Panc1 (cell line): ENCODE measurements at regions not wholly inside any gene's neighbourhood (a gene's known extent, or its start where the extent isn't known, plus 50 kb on each side); places are given as distances from the start of the nearest gene placed in this dataset.

Experiments used
- ATAC-seq: fragments of 200-7000 bp; cut with Tn5 transposase; 2 replicates; pipeline ENCODE4 v1.9.1; 2020; ENCODE audit warnings: mild to moderate bottlenecking, moderate library complexity
- BruUV-seq: library from RNA; stranded (reverse); fragments of 400-500 nt; replicated peaks from 2 replicates; lab custom pipeline; 2021; lab: Mats Ljungman, UMichigan
- CTCF ChIA-PET: fragments of 300-600 bp; sonication (Branson Sonifier 250); formaldehyde crosslinking; loops from one replicate; lab custom pipeline; 2022; ENCODE audit warnings: antibody characterized with exemption; lab: Charles Lee
- POLR2A ChIA-PET: fragments of 300-600 bp; sonication (Branson Sonifier 250); formaldehyde crosslinking; loops from one replicate; lab custom pipeline; 2022; ENCODE audit warnings: antibody characterized with exemption; lab: Charles Lee
- DNase-seq: peaks from one replicate; pipeline ENCODE4 v3.0.0-alpha.2; 2010; ENCODE audit warnings: low read depth, low spot score
- H3K27ac ChIP-seq: 2 replicates; pipeline ENCODE4 v1.5.1; 2011; ENCODE audit warnings: mild to moderate bottlenecking, low read length, inconsistent platforms
- H3K27me3 ChIP-seq: fragments of 200-500 bp; sonication (Bioruptor generic); 2 replicates; pipeline ENCODE4 v1.6.0; 2014; ENCODE audit warnings: low read length, inconsistent platforms; ENCODE audit not compliant: control insufficient read depth, insufficient read depth
- H3K36me3 ChIP-seq: fragments of 200-500 bp; sonication (Bioruptor generic); 2 replicates; pipeline ENCODE4 v1.5.1; 2014; ENCODE audit warnings: inconsistent platforms, mild to moderate bottlenecking, low read length, moderate library complexity; ENCODE audit not compliant: control insufficient read depth, insufficient read depth
- H3K4me1 ChIP-seq: 2 replicates; pipeline ENCODE4 v1.5.1; 2011; ENCODE audit warnings: inconsistent platforms, mild to moderate bottlenecking, low read length, moderate library complexity; ENCODE audit not compliant: control insufficient read depth, insufficient read depth
- H3K4me3 ChIP-seq, 2 experiments: 2 replicates each; pipeline ENCODE4 v1.5.1; 2011 to 2012; ENCODE audit warnings: low read depth in 2 of 2, low read length in 2 of 2, mild to moderate bottlenecking in 2 of 2, inconsistent platforms in 1 of 2, moderate library complexity in 1 of 2
- H3K9me3 ChIP-seq: fragments of 200-500 bp; sonication (Bioruptor generic); 2 replicates; pipeline ENCODE4 v1.5.1; 2014; ENCODE audit warnings: low read depth, mild to moderate bottlenecking, inconsistent platforms, low read length, moderate library complexity; ENCODE audit not compliant: control insufficient read depth, insufficient read depth
- POLR2AphosphoS5 ChIP-seq: IDR thresholded peaks from 2 replicates; pipeline ENCODE4 v1.6.1; 2012; ENCODE audit warnings: mild to moderate bottlenecking, low read depth, low read length, moderate library complexity
- SIN3A ChIP-seq: IDR thresholded peaks from 2 replicates; pipeline ENCODE4 v1.6.1; 2012; ENCODE audit warnings: low read depth, mild to moderate bottlenecking, low read length, moderate library complexity, borderline replicate concordance; ENCODE audit not compliant: insufficient read depth
- TCF7L2 ChIP-seq: IDR thresholded peaks from 2 replicates; pipeline ENCODE4 v1.6.1; 2011; ENCODE audit warnings: mild to moderate bottlenecking, low read depth, low read length, inconsistent platforms
- in situ Hi-C: cut with HindIII; loops from 2 replicates; pipeline ENCODE4 v1.10.0; 2016; ENCODE audit warnings: low sequenced_read_pairs, low pct_unique_long_range_greater_than_20kb
- intact Hi-C: fragments of 100-400 bp; cut with micrococcal nuclease; formaldehyde crosslinking; loops from one replicate; pipeline ENCODE4 v1.10.0; 2022; ENCODE audit not compliant: unreplicated experiment
- TF ChIP-seq, protein P1 (sequence below), 2 experiments: IDR thresholded peaks; 2 replicates each; pipeline ENCODE4 v1.6.1; 2011 to 2012; ENCODE audit warnings: low read depth in 2 of 2, control low read depth in 1 of 2, low read length in 1 of 2, mild to moderate bottlenecking in 1 of 2, moderate library complexity in 1 of 2; ENCODE audit not compliant: insufficient read depth in 1 of 2
- TF ChIP-seq, protein P2 (sequence below): fragments of 450-650 bp; IDR thresholded peaks from 2 replicates; pipeline ENCODE4 v1.5.1; 2017; ENCODE audit warnings: mild to moderate bottlenecking

DNA sequence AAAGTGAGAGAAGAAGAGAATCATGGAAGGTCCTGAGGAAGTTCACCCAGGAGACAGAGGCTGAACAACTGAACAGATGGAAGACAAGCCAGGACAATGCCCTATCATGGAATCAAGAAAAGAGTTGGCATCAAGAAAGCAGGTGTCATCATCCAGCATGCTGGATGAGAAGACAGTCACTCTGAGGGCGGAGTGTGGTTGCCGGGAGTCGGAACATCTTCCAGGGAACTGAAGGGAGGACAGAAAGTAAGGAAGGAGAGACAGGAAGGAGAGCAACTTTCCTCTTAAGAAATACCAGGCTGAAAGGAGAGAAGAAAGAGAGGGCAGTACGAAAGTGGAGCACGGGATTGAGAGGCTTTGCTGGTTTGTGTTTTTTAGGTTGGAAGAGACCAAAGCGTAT is 654.5 kb upstream of the CELF2 start:
- TF ChIP-seq TCF7L2, result no peak
- TF ChIP-seq SIN3A, result no peak
- TF ChIP-seq POLR2AphosphoS5, result no peak
- TF ChIP-seq, protein P1, sequence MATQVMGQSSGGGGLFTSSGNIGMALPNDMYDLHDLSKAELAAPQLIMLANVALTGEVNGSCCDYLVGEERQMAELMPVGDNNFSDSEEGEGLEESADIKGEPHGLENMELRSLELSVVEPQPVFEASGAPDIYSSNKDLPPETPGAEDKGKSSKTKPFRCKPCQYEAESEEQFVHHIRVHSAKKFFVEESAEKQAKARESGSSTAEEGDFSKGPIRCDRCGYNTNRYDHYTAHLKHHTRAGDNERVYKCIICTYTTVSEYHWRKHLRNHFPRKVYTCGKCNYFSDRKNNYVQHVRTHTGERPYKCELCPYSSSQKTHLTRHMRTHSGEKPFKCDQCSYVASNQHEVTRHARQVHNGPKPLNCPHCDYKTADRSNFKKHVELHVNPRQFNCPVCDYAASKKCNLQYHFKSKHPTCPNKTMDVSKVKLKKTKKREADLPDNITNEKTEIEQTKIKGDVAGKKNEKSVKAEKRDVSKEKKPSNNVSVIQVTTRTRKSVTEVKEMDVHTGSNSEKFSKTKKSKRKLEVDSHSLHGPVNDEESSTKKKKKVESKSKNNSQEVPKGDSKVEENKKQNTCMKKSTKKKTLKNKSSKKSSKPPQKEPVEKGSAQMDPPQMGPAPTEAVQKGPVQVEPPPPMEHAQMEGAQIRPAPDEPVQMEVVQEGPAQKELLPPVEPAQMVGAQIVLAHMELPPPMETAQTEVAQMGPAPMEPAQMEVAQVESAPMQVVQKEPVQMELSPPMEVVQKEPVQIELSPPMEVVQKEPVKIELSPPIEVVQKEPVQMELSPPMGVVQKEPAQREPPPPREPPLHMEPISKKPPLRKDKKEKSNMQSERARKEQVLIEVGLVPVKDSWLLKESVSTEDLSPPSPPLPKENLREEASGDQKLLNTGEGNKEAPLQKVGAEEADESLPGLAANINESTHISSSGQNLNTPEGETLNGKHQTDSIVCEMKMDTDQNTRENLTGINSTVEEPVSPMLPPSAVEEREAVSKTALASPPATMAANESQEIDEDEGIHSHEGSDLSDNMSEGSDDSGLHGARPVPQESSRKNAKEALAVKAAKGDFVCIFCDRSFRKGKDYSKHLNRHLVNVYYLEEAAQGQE (IDR thresholded peaks at IDR 0.05; ENCODE audit: insufficient read depth in 1 of 2, low read depth in 2 of 2, low read length in 1 of 2), result no peak
- TF ChIP-seq, protein P2, sequence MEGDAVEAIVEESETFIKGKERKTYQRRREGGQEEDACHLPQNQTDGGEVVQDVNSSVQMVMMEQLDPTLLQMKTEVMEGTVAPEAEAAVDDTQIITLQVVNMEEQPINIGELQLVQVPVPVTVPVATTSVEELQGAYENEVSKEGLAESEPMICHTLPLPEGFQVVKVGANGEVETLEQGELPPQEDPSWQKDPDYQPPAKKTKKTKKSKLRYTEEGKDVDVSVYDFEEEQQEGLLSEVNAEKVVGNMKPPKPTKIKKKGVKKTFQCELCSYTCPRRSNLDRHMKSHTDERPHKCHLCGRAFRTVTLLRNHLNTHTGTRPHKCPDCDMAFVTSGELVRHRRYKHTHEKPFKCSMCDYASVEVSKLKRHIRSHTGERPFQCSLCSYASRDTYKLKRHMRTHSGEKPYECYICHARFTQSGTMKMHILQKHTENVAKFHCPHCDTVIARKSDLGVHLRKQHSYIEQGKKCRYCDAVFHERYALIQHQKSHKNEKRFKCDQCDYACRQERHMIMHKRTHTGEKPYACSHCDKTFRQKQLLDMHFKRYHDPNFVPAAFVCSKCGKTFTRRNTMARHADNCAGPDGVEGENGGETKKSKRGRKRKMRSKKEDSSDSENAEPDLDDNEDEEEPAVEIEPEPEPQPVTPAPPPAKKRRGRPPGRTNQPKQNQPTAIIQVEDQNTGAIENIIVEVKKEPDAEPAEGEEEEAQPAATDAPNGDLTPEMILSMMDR, result no peak
- no peaks in the 10 kb centered on the region for H3K36me3 ChIP-seq

DNA sequence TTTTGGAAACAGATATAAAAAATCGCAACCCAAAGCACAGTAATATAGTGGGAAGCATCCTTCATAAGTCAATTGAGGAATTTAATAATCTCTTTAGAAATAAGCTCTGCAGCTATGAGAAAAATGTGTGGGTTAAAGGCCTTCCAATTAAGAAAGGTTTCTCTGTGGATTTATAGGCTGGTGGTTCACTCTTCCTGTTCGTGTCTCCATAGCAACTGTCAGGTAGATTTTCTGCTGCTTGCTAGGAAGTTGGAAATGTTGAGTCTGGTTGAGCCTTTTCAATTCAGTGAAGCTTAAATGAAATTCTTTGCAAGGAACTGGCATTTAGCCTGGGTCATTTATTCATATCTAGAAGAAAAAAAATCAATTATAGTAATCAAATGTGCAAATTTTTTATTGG is 652.8 kb upstream of the CELF2 start:
- Histone ChIP-seq H3K4me3 (no peak overlapping the region), H3K27me3 (no peaks in the 10 kb centered on the region), H3K9me3 (no peaks in the 10 kb centered on the region), H3K27ac (no peak overlapping the region), H3K4me1 (no peaks in the 10 kb centered on the region), H3K36me3 (no peaks in the 10 kb centered on the region)
- no peak for DNase-seq
- no TSS peak for BruUV-seq
- ChIA-PET CTCF (no interaction called here), POLR2A (no interaction called here)
- intact Hi-C loops (no loop called here), in situ Hi-C loops (no loop called here)
- ATAC-seq, result no peak
- TF ChIP-seq, protein P2, result no peak
- TF ChIP-seq, protein P1 (IDR thresholded peaks at IDR 0.05; ENCODE audit: insufficient read depth in 1 of 2, low read depth in 2 of 2, low read length in 1 of 2), result no peak
- TF ChIP-seq SIN3A, result no peak
- TF ChIP-seq POLR2AphosphoS5, result no peak
- no peak for TF ChIP-seq TCF7L2

More for the DNA sequence above, 654.5 kb upstream of the CELF2 start:
- intact Hi-C loops, result no loop called here
- Histone ChIP-seq H3K27ac (no peak overlapping the region), H3K4me1 (no peaks in the 10 kb centered on the region), H3K27me3 (no peaks in the 10 kb centered on the region), H3K4me3 (no peak overlapping the region), H3K9me3 (no peaks in the 10 kb centered on the region)
- ChIA-PET CTCF (no interaction called here), POLR2A (no interaction called here)
- no TSS peak for BruUV-seq
- in situ Hi-C loops, result no loop called here
- ATAC-seq, result no peak
- no peak for DNase-seq
